ENCODE measurements at regions not wholly inside any gene's neighbourhood (a gene's known extent, or its start where the extent isn't known, plus 50 kb on each side); places are given as distances from the start of the nearest gene placed in this dataset.

DNA sequence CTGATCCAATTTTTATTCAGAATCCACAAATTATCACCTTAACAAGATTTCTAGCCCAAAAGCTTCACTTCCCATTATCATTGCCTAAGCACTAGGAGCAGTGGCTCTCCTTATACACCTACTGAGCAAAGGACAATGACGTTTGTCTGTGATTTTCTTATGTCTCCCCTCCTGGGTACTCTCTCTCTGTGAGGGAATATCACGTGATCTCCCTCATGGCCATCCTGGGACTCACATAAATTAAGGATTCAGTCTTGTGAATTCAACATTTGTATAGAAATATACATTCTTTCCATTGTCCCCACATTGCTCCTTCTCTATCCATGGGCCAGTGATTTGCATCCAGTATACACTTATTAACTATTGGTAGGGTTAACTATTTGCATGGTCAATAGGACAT is 476.5 kb downstream of the PLK2 start:
- H3K4me2 ChIP-seq (replicated peaks; ENCODE audit: low read depth, low read length, poor library complexity, severe bottlenecking): no peak overlapping the region
- WGBS (ENCODE audit: insufficient coverage): 25% methylated on average over 1 of the region's 2 CpGs
- no peak overlapping the region for H3K9ac ChIP-seq (ENCODE audit: low read length)
- H3K27me3 ChIP-seq (replicated peaks in 1 of 4; ENCODE audit: control extremely low read depth in 1 of 4, control insufficient read depth in 3 of 4, insufficient read depth in 4 of 4, low read length in 3 of 4): no peaks in the 10 kb centered on the region
- POLR2A ChIA-PET: no interaction called here
- no peaks in the 10 kb centered on the region for H3K36me3 ChIP-seq (replicated peaks in 1 of 2; ENCODE audit: control extremely low read depth in 1 of 2, control insufficient read depth in 1 of 2, extremely low read depth in 1 of 2, insufficient read depth in 2 of 2, low read length in 1 of 2)
- CTCF ChIA-PET: no interaction called here
- no peaks in the 10 kb centered on the region for H4K20me1 ChIP-seq (ENCODE audit: control insufficient read depth, insufficient read depth, low read length, poor library complexity, severe bottlenecking)
- Mint-ChIP-seq H3K4me3 (no peak overlapping the region), H3K27me3 (no peaks in the 10 kb centered on the region), H3K9me3 (ENCODE audit: insufficient read depth) (no peaks in the 10 kb centered on the region), H3K27ac (no peak overlapping the region), H3K4me1 (no peaks in the 10 kb centered on the region)
- TF ChIP-seq EZH2 (IDR thresholded peaks at IDR 0.05; ENCODE audit: borderline replicate concordance, insufficient read depth, low read depth, low read length, poor library complexity, severe bottlenecking): no peak
- TF ChIP-seq CTCF (IDR thresholded peaks at IDR 0.05): no peak
- intact Hi-C loops (cut with micrococcal nuclease): no loop called here
- no peaks in the 10 kb centered on the region for H3K79me2 ChIP-seq (ENCODE audit: control insufficient read depth, insufficient read depth, low read length)
- DNase-seq: no peak
- no peak overlapping the region for H3K27ac ChIP-seq (ENCODE audit: low read length in 2 of 2)
- no peak overlapping the region for H3K4me3 ChIP-seq (ENCODE audit: control extremely low read depth in 1 of 5, extremely low read depth in 1 of 5, insufficient read depth in 1 of 5, low read depth in 2 of 5, low read length in 4 of 5)
- no peaks in the 10 kb centered on the region for H3K9me3 ChIP-seq (ENCODE audit: control extremely low read depth in 1 of 3, control insufficient read depth in 2 of 3, insufficient read depth in 1 of 3, low read length in 2 of 3)
- ATAC-seq (ENCODE audit: low read depth): no peak
- H2AFZ ChIP-seq (ENCODE audit: insufficient read depth, low read depth, low read length, poor library complexity, severe bottlenecking): no peak overlapping the region
- H3K4me1 ChIP-seq (ENCODE audit: control insufficient read depth in 2 of 2, insufficient read depth in 2 of 2, low read length in 2 of 2): no peaks in the 10 kb centered on the region

DNA sequence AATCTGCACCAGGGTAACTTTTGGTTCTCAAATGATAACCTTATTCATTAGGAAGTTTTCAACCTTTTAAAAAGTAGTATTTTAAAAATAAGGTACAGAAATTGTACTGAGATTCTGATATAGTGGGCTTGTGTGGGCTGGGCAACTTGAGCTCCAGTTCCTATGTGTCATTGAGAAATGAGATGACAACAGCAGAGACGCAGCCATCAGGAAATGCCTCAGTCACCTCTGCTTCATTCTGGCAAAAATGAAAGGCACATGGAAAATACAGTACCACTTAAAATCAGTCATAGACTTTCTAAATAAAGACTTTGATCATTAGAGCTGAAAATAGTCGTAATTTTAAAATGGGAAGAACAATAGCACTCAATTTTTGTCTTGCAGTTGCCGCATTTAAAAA is 480.2 kb downstream of the PLK2 start:
- H4K20me1 ChIP-seq (ENCODE audit: control insufficient read depth, insufficient read depth, low read length, poor library complexity, severe bottlenecking): no peaks in the 10 kb centered on the region
- no peak for TF ChIP-seq EZH2 (IDR thresholded peaks at IDR 0.05; ENCODE audit: borderline replicate concordance, insufficient read depth, low read depth, low read length, poor library complexity, severe bottlenecking)
- TF ChIP-seq CTCF (IDR thresholded peaks at IDR 0.05): no peak
- H3K27me3 ChIP-seq (replicated peaks in 1 of 4; ENCODE audit: control extremely low read depth in 1 of 4, control insufficient read depth in 3 of 4, insufficient read depth in 4 of 4, low read length in 3 of 4): no peaks in the 10 kb centered on the region
- no peak overlapping the region for H2AFZ ChIP-seq (ENCODE audit: insufficient read depth, low read depth, low read length, poor library complexity, severe bottlenecking)
- no peak overlapping the region for H3K4me2 ChIP-seq (replicated peaks; ENCODE audit: low read depth, low read length, poor library complexity, severe bottlenecking)
- H3K9ac ChIP-seq (ENCODE audit: low read length): no peak overlapping the region
- no peak overlapping the region for H3K4me3 ChIP-seq (ENCODE audit: control extremely low read depth in 1 of 5, extremely low read depth in 1 of 5, insufficient read depth in 1 of 5, low read depth in 2 of 5, low read length in 4 of 5)
- no peaks in the 10 kb centered on the region for H3K27me3 Mint-ChIP-seq
- ChIA-PET CTCF (no interaction called here), POLR2A (no interaction called here)
- H3K4me1 Mint-ChIP-seq: no peaks in the 10 kb centered on the region
- H3K9me3 Mint-ChIP-seq (ENCODE audit: insufficient read depth): no peaks in the 10 kb centered on the region
- H3K4me3 Mint-ChIP-seq: no peak overlapping the region
- no peaks in the 10 kb centered on the region for H3K4me1 ChIP-seq (ENCODE audit: control insufficient read depth in 2 of 2, insufficient read depth in 2 of 2, low read length in 2 of 2)
- no peak overlapping the region for H3K27ac Mint-ChIP-seq
- WGBS (ENCODE audit: insufficient coverage): no CpG with 5 or more reads among the region's 3 CpGs
- DNase-seq: no peak
- intact Hi-C loops (cut with micrococcal nuclease): no loop called here
- no peaks in the 10 kb centered on the region for H3K79me2 ChIP-seq (ENCODE audit: control insufficient read depth, insufficient read depth, low read length)
- H3K36me3 ChIP-seq (replicated peaks in 1 of 2; ENCODE audit: control extremely low read depth in 1 of 2, control insufficient read depth in 1 of 2, extremely low read depth in 1 of 2, insufficient read depth in 2 of 2, low read length in 1 of 2): no peaks in the 10 kb centered on the region
- no peak overlapping the region for H3K27ac ChIP-seq (ENCODE audit: low read length in 2 of 2)
- H3K9me3 ChIP-seq (ENCODE audit: control extremely low read depth in 1 of 3, control insufficient read depth in 2 of 3, insufficient read depth in 1 of 3, low read length in 2 of 3): no peaks in the 10 kb centered on the region
- no peak for ATAC-seq (ENCODE audit: low read depth)
